ENCODE measurements at regions not wholly inside any gene's neighbourhood (a gene's known extent, or its start where the extent isn't known, plus 50 kb on each side); places are given as distances from the start of the nearest gene placed in this dataset.

GRCh38 chr13:79646880-79647279 is 165.9 kb downstream of the NDFIP2 start:
- Histone ChIP-seq H3K27ac (ENCODE audit: low read depth, low read length) (no peak overlapping the region), H3K9me2 (ENCODE audit: insufficient read depth) (no peaks in the 10 kb centered on the region), H3K4me1 (ENCODE audit: control insufficient read depth in 1 of 2, insufficient read depth in 2 of 2, low read length in 2 of 2) (no peaks in the 10 kb centered on the region), H3K27me3 (ENCODE audit: insufficient read depth, low read length) (no peaks in the 10 kb centered on the region), H2AFZ (ENCODE audit: low read depth, low read length, poor library complexity, severe bottlenecking) (no peak overlapping the region), H3K79me2 (ENCODE audit: insufficient read depth, low read length) (no peaks in the 10 kb centered on the region), H3K4me3 (replicated peaks in 1 of 2; ENCODE audit: low read depth in 1 of 2, low read length in 2 of 2) (no peak overlapping the region), H3K9ac (ENCODE audit: low read length) (no peak overlapping the region), H3K4me2 (ENCODE audit: low read length) (no peak overlapping the region), H3K9me3 (ENCODE audit: control insufficient read depth in 1 of 2, insufficient read depth in 1 of 2, low read depth in 1 of 2, low read length in 2 of 2) (no peaks in the 10 kb centered on the region), H3K36me3 (ENCODE audit: control insufficient read depth in 1 of 2, insufficient read depth in 2 of 2, low read length in 2 of 2) (no peaks in the 10 kb centered on the region), H4K20me1 (ENCODE audit: insufficient read depth) (no peaks in the 10 kb centered on the region)
- POLR2A ChIA-PET, result no interaction called here
- TF ChIP-seq ATF3 (IDR thresholded peaks at IDR 0.05) (no peak), ELF1 (IDR thresholded peaks at IDR 0.05; ENCODE audit: borderline replicate concordance, low read depth) (no peak), RAD21 (IDR thresholded peaks at IDR 0.05; ENCODE audit: low read depth) (no peak), EGR1 (IDR thresholded peaks at IDR 0.05; ENCODE audit: low read depth) (no peak), POLR2A (IDR thresholded peaks at IDR 0.05; ENCODE audit: borderline replicate concordance, extremely low read depth, insufficient read depth, insufficient read length) (no peak), YY1 (IDR thresholded peaks at IDR 0.05; ENCODE audit: extremely low read depth, insufficient replicate concordance, low read depth, low read length) (no peak), JUND (IDR thresholded peaks at IDR 0.05) (no peak)
- ATAC-seq (no peak), DNase-seq (ENCODE audit: low read depth, low spot score) (no peak)
- CTCF ChIA-PET, result no interaction called here
- intact Hi-C loops (cut with micrococcal nuclease), result no loop called here
- BruUV-seq (replicated peaks), result no TSS peak
- RAD21 ChIA-PET (ENCODE audit: low non-redundant PET in 1 of 2, low total read pairs in 2 of 2, uncharacterized antibody in 2 of 2, unreplicated experiment in 2 of 2), result no interaction called here

GRCh38 chr13:79645569-79645968 is 164.6 kb downstream of the NDFIP2 start:
- CTCF ChIA-PET, result no interaction called here
- no peaks in the 10 kb centered on the region for H3K79me2 ChIP-seq (ENCODE audit: insufficient read depth, low read length)
- H3K4me1 ChIP-seq (ENCODE audit: control insufficient read depth in 1 of 2, insufficient read depth in 2 of 2, low read length in 2 of 2), result no peaks in the 10 kb centered on the region
- H3K9ac ChIP-seq (ENCODE audit: low read length), result no peak overlapping the region
- no peak overlapping the region for H3K4me2 ChIP-seq (ENCODE audit: low read length)
- no peaks in the 10 kb centered on the region for H3K9me2 ChIP-seq (ENCODE audit: insufficient read depth)
- no peaks in the 10 kb centered on the region for H3K27me3 ChIP-seq (ENCODE audit: insufficient read depth, low read length)
- H3K27ac ChIP-seq (ENCODE audit: low read depth, low read length), result no peak overlapping the region
- POLR2A ChIA-PET, result no interaction called here
- no peak for ATAC-seq
- no peaks in the 10 kb centered on the region for H3K36me3 ChIP-seq (ENCODE audit: control insufficient read depth in 1 of 2, insufficient read depth in 2 of 2, low read length in 2 of 2)
- H3K4me3 ChIP-seq (replicated peaks in 1 of 2; ENCODE audit: low read depth in 1 of 2, low read length in 2 of 2), result no peak overlapping the region
- BruUV-seq (replicated peaks), result no TSS peak
- intact Hi-C loops (cut with micrococcal nuclease), result no loop called here
- RAD21 ChIA-PET (ENCODE audit: low non-redundant PET in 1 of 2, low total read pairs in 2 of 2, uncharacterized antibody in 2 of 2, unreplicated experiment in 2 of 2), result no interaction called here
- no peak for DNase-seq (ENCODE audit: low read depth, low spot score)
- H3K9me3 ChIP-seq (ENCODE audit: control insufficient read depth in 1 of 2, insufficient read depth in 1 of 2, low read depth in 1 of 2, low read length in 2 of 2), result no peaks in the 10 kb centered on the region
- no peaks in the 10 kb centered on the region for H4K20me1 ChIP-seq (ENCODE audit: insufficient read depth)
- TF ChIP-seq CEBPB (IDR thresholded peaks at IDR 0.05; ENCODE audit: low read depth), result no peak
- no peak for TF ChIP-seq SP1 (IDR thresholded peaks at IDR 0.05; ENCODE audit: low read depth)
- no peak for TF ChIP-seq ELF1 (IDR thresholded peaks at IDR 0.05; ENCODE audit: borderline replicate concordance, low read depth)
- no peak for TF ChIP-seq FOSL1 (IDR thresholded peaks at IDR 0.05; ENCODE audit: low read depth)
- TF ChIP-seq TCF7L2 (IDR thresholded peaks at IDR 0.05; ENCODE audit: borderline replicate concordance, extremely low read depth, insufficient read depth, insufficient read length), result no peak
- TF ChIP-seq EZH2phosphoT487 (IDR thresholded peaks at IDR 0.05; ENCODE audit: borderline replicate concordance), result no peak
- no peak for TF ChIP-seq ATF3 (IDR thresholded peaks at IDR 0.05)
- TF ChIP-seq SIN3A (IDR thresholded peaks at IDR 0.05; ENCODE audit: low read depth), result no peak
- no peak for TF ChIP-seq ZBTB33 (IDR thresholded peaks at IDR 0.05; ENCODE audit: extremely low read depth, insufficient replicate concordance, low read length)
- no peak for TF ChIP-seq JUND (IDR thresholded peaks at IDR 0.05)
- no peak for TF ChIP-seq SRF (IDR thresholded peaks at IDR 0.05; ENCODE audit: low read depth)
- no peak for TF ChIP-seq RAD21 (IDR thresholded peaks at IDR 0.05; ENCODE audit: low read depth)
- TF ChIP-seq ZFX (IDR thresholded peaks at IDR 0.05), result no peak
- no peak for TF ChIP-seq MAX (IDR thresholded peaks at IDR 0.05)
- TF ChIP-seq CTCF (IDR thresholded peaks at IDR 0.05 in 2 of 3, conservative IDR thresholded peaks at IDR 0.05 in 1 of 3; ENCODE audit: borderline replicate concordance in 1 of 3, insufficient read depth in 1 of 3, low read depth in 2 of 3, low read length in 2 of 3), result no peak
- no peak overlapping the region for H2AFZ ChIP-seq (ENCODE audit: low read depth, low read length, poor library complexity, severe bottlenecking)
